ENCODE measurements at regions not wholly inside any gene's neighbourhood (a gene's known extent, or its start where the extent isn't known, plus 50 kb on each side); places are given as distances from the start of the nearest gene placed in this dataset.
"Not testable (repeated sequence)": the region's sequence is repeated elsewhere in the genome, so short reads cannot be mapped to it uniquely, and the experiment has no call there.

GRCh38 chr6:22364306-22364705, 67.5 kb upstream of the PRL start:
- Mint-ChIP-seq H3K27me3 (ENCODE audit: unreplicated experiment) (no peaks in the 10 kb centered on the region), H3K36me3 (ENCODE audit: low read depth, unreplicated experiment) (no peaks in the 10 kb centered on the region), H3K27ac (ENCODE audit: unreplicated experiment) (no peak overlapping the region), H3K9me3 (ENCODE audit: unreplicated experiment) (no peaks in the 10 kb centered on the region), H3K4me1 (ENCODE audit: unreplicated experiment) (peaks cover 21% of the 10 kb centered on the region), H3K4me3 (ENCODE audit: unreplicated experiment) (no peak overlapping the region)
- TF ChIP-seq CTCF (IDR thresholded peaks at IDR 0.05; ENCODE audit: unreplicated experiment) = no peak
- DNase-seq (ENCODE audit: low spot score) = no peak

- peaks cover 21% of the 10 kb centered on the region for H3K4me1 Mint-ChIP-seq (ENCODE audit: unreplicated experiment)
- no peak overlapping the region for H3K27ac Mint-ChIP-seq (ENCODE audit: unreplicated experiment)
- DNase-seq (ENCODE audit: low spot score) = no peak
- H3K27me3 Mint-ChIP-seq (ENCODE audit: unreplicated experiment) = no peaks in the 10 kb centered on the region
- H3K9me3 Mint-ChIP-seq (ENCODE audit: unreplicated experiment) = no peaks in the 10 kb centered on the region
- no peak overlapping the region for H3K4me3 Mint-ChIP-seq (ENCODE audit: unreplicated experiment)
- no peak for TF ChIP-seq CTCF (IDR thresholded peaks at IDR 0.05; ENCODE audit: unreplicated experiment)
- H3K36me3 Mint-ChIP-seq (ENCODE audit: low read depth, unreplicated experiment) = no peaks in the 10 kb centered on the region
These were observed 69.4 kb upstream of the PRL start for GRCh38 chr6:22366214-22366613.

- DNase-seq (ENCODE audit: low spot score) = no peak
- H3K27me3 Mint-ChIP-seq (ENCODE audit: unreplicated experiment) = no peaks in the 10 kb centered on the region
- no peaks in the 10 kb centered on the region for H3K9me3 Mint-ChIP-seq (ENCODE audit: unreplicated experiment)
- TF ChIP-seq CTCF (IDR thresholded peaks at IDR 0.05; ENCODE audit: unreplicated experiment) = no peak
- peaks cover 21% of the 10 kb centered on the region for H3K4me1 Mint-ChIP-seq (ENCODE audit: unreplicated experiment)
- no peak overlapping the region for H3K27ac Mint-ChIP-seq (ENCODE audit: unreplicated experiment)
- no peak overlapping the region for H3K4me3 Mint-ChIP-seq (ENCODE audit: unreplicated experiment)
- no peaks in the 10 kb centered on the region for H3K36me3 Mint-ChIP-seq (ENCODE audit: low read depth, unreplicated experiment)
These were observed 70.5 kb upstream of the PRL start for GRCh38 chr6:22367346-22367745.

GRCh38 chr6:22368794-22369193, 72.0 kb upstream of the PRL start:
- DNase-seq (ENCODE audit: low spot score) = no peak
- H3K4me1 Mint-ChIP-seq (ENCODE audit: unreplicated experiment) = peaks cover 7% of the 10 kb centered on the region
- TF ChIP-seq CTCF (IDR thresholded peaks at IDR 0.05; ENCODE audit: unreplicated experiment) = no peak
- no peak overlapping the region for H3K4me3 Mint-ChIP-seq (ENCODE audit: unreplicated experiment)
- no peak overlapping the region for H3K27ac Mint-ChIP-seq (ENCODE audit: unreplicated experiment)
- H3K27me3 Mint-ChIP-seq (ENCODE audit: unreplicated experiment) = no peaks in the 10 kb centered on the region
- H3K9me3 Mint-ChIP-seq (ENCODE audit: unreplicated experiment) = no peaks in the 10 kb centered on the region
- H3K36me3 Mint-ChIP-seq (ENCODE audit: low read depth, unreplicated experiment) = no peaks in the 10 kb centered on the region

GRCh38 chr6:22372922-22373321, 76.1 kb upstream of the PRL start:
- TF ChIP-seq CTCF (IDR thresholded peaks at IDR 0.05; ENCODE audit: unreplicated experiment) = no peak
- no peak for DNase-seq (ENCODE audit: low spot score)
- H3K27me3 Mint-ChIP-seq (ENCODE audit: unreplicated experiment) = no peaks in the 10 kb centered on the region
- no peak overlapping the region for H3K27ac Mint-ChIP-seq (ENCODE audit: unreplicated experiment)
- H3K4me1 Mint-ChIP-seq (ENCODE audit: unreplicated experiment) = no peaks in the 10 kb centered on the region
- no peak overlapping the region for H3K4me3 Mint-ChIP-seq (ENCODE audit: unreplicated experiment)
- H3K36me3 Mint-ChIP-seq (ENCODE audit: low read depth, unreplicated experiment) = no peaks in the 10 kb centered on the region
- H3K9me3 Mint-ChIP-seq (ENCODE audit: unreplicated experiment) = no peaks in the 10 kb centered on the region

- not testable (repeated sequence) for H3K4me3 Mint-ChIP-seq (ENCODE audit: unreplicated experiment); H3K36me3 Mint-ChIP-seq (ENCODE audit: low read depth, unreplicated experiment); DNase-seq (ENCODE audit: low spot score); H3K27ac Mint-ChIP-seq (ENCODE audit: unreplicated experiment); H3K4me1 Mint-ChIP-seq (ENCODE audit: unreplicated experiment); H3K27me3 Mint-ChIP-seq (ENCODE audit: unreplicated experiment); H3K9me3 Mint-ChIP-seq (ENCODE audit: unreplicated experiment)
These were observed 78.1 kb upstream of the PRL start for GRCh38 chr6:22374950-22375349.

- not testable (repeated sequence) for H3K27me3 Mint-ChIP-seq (ENCODE audit: unreplicated experiment); H3K27ac Mint-ChIP-seq (ENCODE audit: unreplicated experiment); H3K9me3 Mint-ChIP-seq (ENCODE audit: unreplicated experiment); DNase-seq (ENCODE audit: low spot score); H3K4me3 Mint-ChIP-seq (ENCODE audit: unreplicated experiment); H3K36me3 Mint-ChIP-seq (ENCODE audit: low read depth, unreplicated experiment); H3K4me1 Mint-ChIP-seq (ENCODE audit: unreplicated experiment)
These were observed 79.5 kb upstream of the PRL start for GRCh38 chr6:22376293-22376692.

GRCh38 chr6:22378536-22378935, 81.7 kb upstream of the PRL start:
- H3K36me3 Mint-ChIP-seq (ENCODE audit: low read depth, unreplicated experiment); H3K27ac Mint-ChIP-seq (ENCODE audit: unreplicated experiment); H3K9me3 Mint-ChIP-seq (ENCODE audit: unreplicated experiment); H3K4me3 Mint-ChIP-seq (ENCODE audit: unreplicated experiment); H3K27me3 Mint-ChIP-seq (ENCODE audit: unreplicated experiment); H3K4me1 Mint-ChIP-seq (ENCODE audit: unreplicated experiment); DNase-seq (ENCODE audit: low spot score): not testable (repeated sequence)

Measured in endothelial cell (in vitro differentiated cells).